Activated CD4-positive, alpha-beta memory T cell treated with anti-CD3 and anti-CD28 coated beads for 36 hours (primary cell): ENCODE measurements at regions not wholly inside any gene's neighbourhood (a gene's known extent, or its start where the extent isn't known, plus 50 kb on each side); places are given as distances from the start of the nearest gene placed in this dataset.
"Not testable (repeated sequence)": the region's sequence is repeated elsewhere in the genome, so short reads cannot be mapped to it uniquely, and the experiment has no call there.

Experiments
- CTCF ChIA-PET: fragments of 350-600 bp; sonication (Branson Sonifier 250); formaldehyde crosslinking; loops from one replicate; lab custom pipeline; 2021; ENCODE audit warnings: antibody characterized with exemption, inconsistent platforms; lab: Charles Lee
- POLR2A ChIA-PET: fragments of 350-600 bp; sonication (Branson Sonifier 250); formaldehyde crosslinking; loops from one replicate; lab custom pipeline; 2021; ENCODE audit warnings: antibody characterized with exemption; lab: Charles Lee
- DNase-seq: peaks from one replicate; pipeline ENCODE4 v3.0.0-alpha.2; 2020
- H3K27ac Mint-ChIP-seq: one replicate; pipeline ENCODE4 v1.8.0; 2021; ENCODE audit warnings: mixed read lengths
- H3K27me3 Mint-ChIP-seq: one replicate; pipeline ENCODE4 v1.8.0; 2021; ENCODE audit warnings: mixed read lengths
- H3K36me3 Mint-ChIP-seq: one replicate; pipeline ENCODE4 v1.8.0; 2021; ENCODE audit warnings: mixed read lengths
- H3K4me1 Mint-ChIP-seq: one replicate; pipeline ENCODE4 v1.8.0; 2021; ENCODE audit warnings: low read depth, mixed read lengths
- H3K4me3 Mint-ChIP-seq: one replicate; pipeline ENCODE4 v1.8.0; 2021; ENCODE audit warnings: mild to moderate bottlenecking, mixed read lengths
- H3K9me3 Mint-ChIP-seq: one replicate; pipeline ENCODE4 v1.8.0; 2021; ENCODE audit warnings: mixed read lengths
- intact Hi-C: fragments of 100-400 bp; cut with micrococcal nuclease; formaldehyde crosslinking; loops from one replicate; pipeline ENCODE4 v1.15.1; 2023

GRCh38 chr10:64771253-64772050 lies 1250.3 kb downstream of the REEP3 start:
- CTCF ChIA-PET = no interaction called here
- Mint-ChIP-seq H3K4me1 (no peaks in the 10 kb centered on the region), H3K27me3 (no peaks in the 10 kb centered on the region), H3K36me3 (no peaks in the 10 kb centered on the region), H3K9me3 (peaks cover 7% of the 10 kb centered on the region), H3K4me3 (no peak overlapping the region), H3K27ac (no peak overlapping the region)
- intact Hi-C loops = no loop called here
- DNase-seq = no peak
- POLR2A ChIA-PET = no interaction called here

- CTCF ChIA-PET = no interaction called here
- no peak overlapping the region for H3K27ac Mint-ChIP-seq
- peaks cover 7% of the 10 kb centered on the region for H3K9me3 Mint-ChIP-seq
- intact Hi-C loops = no loop called here
- H3K4me3 Mint-ChIP-seq = no peak overlapping the region
- no peaks in the 10 kb centered on the region for H3K36me3 Mint-ChIP-seq
- no peak for DNase-seq
- H3K4me1 Mint-ChIP-seq = no peaks in the 10 kb centered on the region
- no peaks in the 10 kb centered on the region for H3K27me3 Mint-ChIP-seq
- POLR2A ChIA-PET = no interaction called here
Observed at GRCh38 chr10:64773357-64773756, 1252.2 kb downstream of the REEP3 start.

DNA sequence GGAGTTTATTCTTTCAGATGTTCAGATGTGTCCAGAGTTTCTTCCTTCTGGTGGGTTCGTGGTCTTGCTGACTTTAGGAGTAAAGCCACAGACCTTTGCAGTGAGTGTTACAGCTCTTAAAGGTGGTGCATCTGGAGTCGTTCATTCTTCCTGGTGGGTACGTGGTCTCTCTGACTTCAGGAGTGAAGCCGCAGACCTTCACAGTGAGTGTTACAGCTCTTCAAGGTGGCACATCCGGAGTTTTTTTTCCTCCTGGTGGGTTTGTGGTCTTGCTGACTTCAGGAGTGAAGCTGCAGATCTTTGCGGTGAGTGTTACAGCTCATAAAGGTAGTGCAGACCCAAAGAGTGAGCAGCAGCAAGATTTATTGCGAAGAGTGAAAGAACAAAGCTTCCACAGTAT lies 1263.2 kb downstream of the REEP3 start:
- peaks cover 12% of the 10 kb centered on the region for H3K9me3 Mint-ChIP-seq
- CTCF ChIA-PET, H3K27ac Mint-ChIP-seq, POLR2A ChIA-PET, H3K27me3 Mint-ChIP-seq, H3K36me3 Mint-ChIP-seq, intact Hi-C loops, H3K4me1 Mint-ChIP-seq, DNase-seq, H3K4me3 Mint-ChIP-seq: not testable (repeated sequence)

DNA sequence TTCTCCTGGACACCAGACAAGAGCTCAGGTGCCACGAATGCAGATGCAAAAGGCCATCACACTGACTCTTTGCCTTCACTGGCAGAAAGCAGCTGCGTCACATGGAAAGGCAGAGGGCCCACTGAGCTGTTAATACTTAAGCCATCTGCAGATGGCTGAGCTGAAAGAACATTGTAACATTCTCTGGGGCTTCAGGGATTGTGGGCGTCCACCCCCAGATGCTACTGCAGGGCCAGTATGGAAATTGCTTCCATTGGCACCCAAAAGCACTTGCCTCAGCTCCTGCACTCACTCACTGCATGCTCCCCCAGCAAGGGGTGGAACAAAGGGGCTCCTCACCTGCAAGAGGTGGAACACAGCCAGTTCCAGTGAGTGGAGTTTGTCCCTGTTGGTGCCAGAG lies 1264.6 kb downstream of the REEP3 start:
- ChIA-PET CTCF (interaction anchor here (0.5 kb wide), 1 partner anchor 11 kb away, joined by 3 read pairs; no protein-coding TSS in a partner anchor), POLR2A (no interaction called here)
- H3K27me3 Mint-ChIP-seq = no peaks in the 10 kb centered on the region
- no peaks in the 10 kb centered on the region for H3K36me3 Mint-ChIP-seq
- H3K4me1 Mint-ChIP-seq = no peaks in the 10 kb centered on the region
- intact Hi-C loops = no loop called here
- peaks cover 12% of the 10 kb centered on the region for H3K9me3 Mint-ChIP-seq
- H3K4me3 Mint-ChIP-seq = no peak overlapping the region
- no peak overlapping the region for H3K27ac Mint-ChIP-seq
- DNase-seq = no peak

GRCh38 chr10:64786989-64787388 lies 1265.8 kb downstream of the REEP3 start:
- no peaks in the 10 kb centered on the region for H3K27me3 Mint-ChIP-seq

DNA sequence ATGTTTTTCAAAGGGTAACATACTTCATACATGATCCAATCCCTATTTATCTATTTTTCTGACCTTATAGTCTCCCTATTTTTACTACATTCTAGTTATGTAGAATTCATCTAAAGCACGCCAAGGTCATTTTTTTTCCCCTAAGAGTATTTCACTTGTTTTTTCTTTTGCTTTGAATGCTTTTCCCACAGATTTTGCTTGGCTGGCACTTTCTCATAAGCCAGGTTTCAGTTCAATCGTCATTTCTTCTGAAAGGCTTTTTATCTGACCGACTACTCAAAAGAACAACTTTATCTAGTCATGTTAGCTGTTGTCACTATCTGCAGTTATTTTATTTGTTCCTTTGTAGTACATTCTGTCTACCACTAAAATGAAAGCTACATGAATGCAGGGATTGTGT lies 1274.6 kb downstream of the REEP3 start:
- Mint-ChIP-seq H3K4me3 (no peak overlapping the region), H3K36me3 (no peaks in the 10 kb centered on the region), H3K9me3 (peaks cover 14% of the 10 kb centered on the region), H3K4me1 (no peaks in the 10 kb centered on the region), H3K27me3 (no peaks in the 10 kb centered on the region), H3K27ac (no peak overlapping the region)
- CTCF ChIA-PET = no interaction called here
- no peak for DNase-seq
- intact Hi-C loops = no loop called here
- POLR2A ChIA-PET = interaction anchor here (0.6 kb wide), 1 partner anchor 36 kb away, joined by 3 read pairs; no protein-coding TSS in a partner anchor

More at GRCh38 chr10:64786989-64787388, 1265.8 kb downstream of the REEP3 start:
- POLR2A ChIA-PET = no interaction called here
- H3K9me3 Mint-ChIP-seq = peaks cover 9% of the 10 kb centered on the region
- no peak for DNase-seq
- no peaks in the 10 kb centered on the region for H3K4me1 Mint-ChIP-seq
- CTCF ChIA-PET = no interaction called here
- no peaks in the 10 kb centered on the region for H3K36me3 Mint-ChIP-seq
- no peak overlapping the region for H3K4me3 Mint-ChIP-seq
- intact Hi-C loops = no loop called here
- H3K27ac Mint-ChIP-seq = no peak overlapping the region

GRCh38 chr10:64798297-64798696 lies 1277.1 kb downstream of the REEP3 start:
- peaks cover 18% of the 10 kb centered on the region for H3K9me3 Mint-ChIP-seq
- H3K27me3 Mint-ChIP-seq = no peaks in the 10 kb centered on the region
- H3K36me3 Mint-ChIP-seq = no peaks in the 10 kb centered on the region
- no peak overlapping the region for H3K4me3 Mint-ChIP-seq
- no peak for DNase-seq
- ChIA-PET POLR2A (no interaction called here), CTCF (no interaction called here)
- H3K27ac Mint-ChIP-seq = no peak overlapping the region
- H3K4me1 Mint-ChIP-seq = no peaks in the 10 kb centered on the region
- intact Hi-C loops = no loop called here

GRCh38 chr10:64808233-64808632 lies 1287.0 kb downstream of the REEP3 start:
- H3K27ac Mint-ChIP-seq, POLR2A ChIA-PET, DNase-seq, H3K36me3 Mint-ChIP-seq, H3K4me1 Mint-ChIP-seq, H3K4me3 Mint-ChIP-seq, intact Hi-C loops, CTCF ChIA-PET, H3K27me3 Mint-ChIP-seq: not testable (repeated sequence)
- H3K9me3 Mint-ChIP-seq = peaks cover 16% of the 10 kb centered on the region

DNA sequence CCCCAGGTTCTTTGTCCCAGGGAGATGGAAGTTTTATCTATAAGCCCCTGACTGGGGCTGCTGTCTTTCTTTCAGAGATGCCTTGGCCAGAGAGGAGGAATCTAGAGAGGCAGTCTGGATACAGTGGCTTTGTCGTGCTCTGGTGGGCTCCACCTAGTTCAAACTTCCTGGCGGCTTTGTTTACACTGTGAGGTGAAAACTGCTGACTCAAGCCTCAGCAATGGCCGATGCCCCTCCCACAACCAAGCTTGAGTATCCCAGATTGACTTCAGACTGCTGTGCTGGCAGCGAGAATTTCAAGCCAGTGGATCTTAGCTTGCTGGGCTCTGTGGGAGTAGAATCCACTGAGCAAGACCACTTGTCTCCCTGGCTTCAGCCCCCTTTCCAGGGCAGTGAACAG lies 1288.8 kb downstream of the REEP3 start:
- H3K36me3 Mint-ChIP-seq, H3K27ac Mint-ChIP-seq, H3K4me3 Mint-ChIP-seq, H3K4me1 Mint-ChIP-seq, CTCF ChIA-PET, DNase-seq, H3K27me3 Mint-ChIP-seq, POLR2A ChIA-PET, intact Hi-C loops: not testable (repeated sequence)
- H3K9me3 Mint-ChIP-seq = peaks cover 10% of the 10 kb centered on the region

GRCh38 chr10:64813391-64813790 lies 1292.2 kb downstream of the REEP3 start:
- DNase-seq = no peak
- H3K9me3 Mint-ChIP-seq = peaks cover 10% of the 10 kb centered on the region
- intact Hi-C loops = no loop called here

GRCh38 chr10:64814201-64814600 lies 1293.0 kb downstream of the REEP3 start:
- Mint-ChIP-seq H3K4me3 (no peak overlapping the region), H3K27ac (no peak overlapping the region), H3K27me3 (no peaks in the 10 kb centered on the region), H3K36me3 (no peaks in the 10 kb centered on the region), H3K4me1 (no peaks in the 10 kb centered on the region), H3K9me3 (peaks cover 10% of the 10 kb centered on the region)
- no peak for DNase-seq
- POLR2A ChIA-PET = no interaction called here
- CTCF ChIA-PET = no interaction called here
- intact Hi-C loops = no loop called here

More at GRCh38 chr10:64813391-64813790, 1292.2 kb downstream of the REEP3 start:
- no peak overlapping the region for H3K27ac Mint-ChIP-seq
- H3K4me1 Mint-ChIP-seq = no peaks in the 10 kb centered on the region
- no peak overlapping the region for H3K4me3 Mint-ChIP-seq
- no peaks in the 10 kb centered on the region for H3K36me3 Mint-ChIP-seq
- ChIA-PET CTCF (no interaction called here), POLR2A (no interaction called here)
- H3K27me3 Mint-ChIP-seq = no peaks in the 10 kb centered on the region

DNA sequence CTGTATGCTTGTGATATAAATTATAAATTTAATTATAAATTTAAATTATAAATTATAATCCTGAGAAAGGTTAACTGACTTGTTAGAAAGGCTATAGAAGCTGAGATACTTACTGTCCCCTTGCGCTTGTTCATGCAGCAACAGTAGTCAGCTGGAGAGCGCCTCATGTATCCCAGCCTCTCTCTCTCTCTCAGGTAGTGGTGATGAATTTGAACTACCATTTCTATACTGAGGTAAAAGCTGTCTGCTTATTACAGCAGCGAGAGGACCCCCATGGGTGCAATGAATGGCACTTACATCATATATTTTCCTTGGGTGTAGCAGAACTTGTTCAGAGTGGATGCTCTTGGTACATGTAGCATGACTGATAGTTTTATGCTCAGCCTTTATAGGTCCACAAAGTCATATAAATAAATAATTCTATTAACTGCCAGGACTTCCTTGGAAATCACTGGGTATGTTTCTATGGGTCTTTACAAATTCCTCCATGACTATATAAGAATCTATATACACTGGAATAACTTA lies 1308.7 kb downstream of the REEP3 start:
- ChIA-PET CTCF (no interaction called here), POLR2A (no interaction called here)
- Mint-ChIP-seq H3K27me3 (no peaks in the 10 kb centered on the region), H3K9me3 (peaks cover 11% of the 10 kb centered on the region), H3K27ac (no peak overlapping the region), H3K4me1 (no peaks in the 10 kb centered on the region), H3K36me3 (no peaks in the 10 kb centered on the region), H3K4me3 (no peak overlapping the region)
- intact Hi-C loops = no loop called here
- DNase-seq = no peak

DNA sequence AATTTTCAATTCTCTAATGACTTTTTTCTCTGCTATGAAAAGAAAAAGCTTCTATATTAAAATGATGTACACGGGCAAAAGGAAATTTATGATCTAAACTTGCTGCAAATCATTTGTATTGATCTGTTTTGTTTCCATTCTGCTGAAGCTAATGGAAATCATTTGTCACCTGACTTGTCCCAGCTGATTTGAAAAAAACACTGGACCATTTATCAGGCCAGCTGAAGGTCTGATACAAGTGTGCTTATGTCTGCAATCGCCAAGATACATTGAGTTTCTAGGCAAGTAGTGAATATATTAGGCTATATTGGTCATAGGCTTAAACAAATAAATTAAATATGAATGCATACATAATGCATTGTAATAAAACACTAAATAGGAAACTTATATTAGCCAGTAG lies 1309.7 kb downstream of the REEP3 start:
- Mint-ChIP-seq H3K27me3 (no peaks in the 10 kb centered on the region), H3K4me3 (no peak overlapping the region)
- POLR2A ChIA-PET = no interaction called here

More for the DNA sequence above, 1309.7 kb downstream of the REEP3 start:
- H3K4me1 Mint-ChIP-seq = no peaks in the 10 kb centered on the region
- H3K36me3 Mint-ChIP-seq = no peaks in the 10 kb centered on the region
- peaks cover 10% of the 10 kb centered on the region for H3K9me3 Mint-ChIP-seq
- no peak overlapping the region for H3K27ac Mint-ChIP-seq
- intact Hi-C loops = no loop called here
- CTCF ChIA-PET = no interaction called here
- DNase-seq = no peak
